ENCODE measurements at regions not wholly inside any gene's neighbourhood (a gene's known extent, or its start where the extent isn't known, plus 50 kb on each side); places are given as distances from the start of the nearest gene placed in this dataset.
"Not testable (repeated sequence)": the region's sequence is repeated elsewhere in the genome, so short reads cannot be mapped to it uniquely, and the experiment has no call there.

GRCh38 chr18:38170845-38171244 is 605.2 kb upstream of the CELF4 start:
- Histone ChIP-seq H3F3A (ENCODE audit: insufficient read depth) (no peaks in the 10 kb centered on the region), H3K9me2 (replicated peaks; ENCODE audit: insufficient read depth, low read length) (no peaks in the 10 kb centered on the region), H3K27me3 (ENCODE audit: low read length) (no peaks in the 10 kb centered on the region), H3K79me2 (ENCODE audit: insufficient read depth, low read length) (no peaks in the 10 kb centered on the region), H2AFZ (ENCODE audit: low read depth, low read length, severe bottlenecking) (no peak overlapping the region), H3K9me3 (ENCODE audit: insufficient read depth, low read length) (no peaks in the 10 kb centered on the region), H4K20me1 (ENCODE audit: low read depth, low read length) (no peaks in the 10 kb centered on the region), H3K4me3 (ENCODE audit: insufficient read depth, low read length, poor library complexity, severe bottlenecking) (no peak overlapping the region), H3K9ac (ENCODE audit: low read length) (no peak overlapping the region), H3K4me2 (ENCODE audit: low read depth, low read length, poor library complexity, severe bottlenecking) (no peak overlapping the region), H3K36me3 (ENCODE audit: low read length) (no peaks in the 10 kb centered on the region), H3K27ac (ENCODE audit: low read depth, low read length) (no peak overlapping the region)
- TF ChIP-seq CTCF (IDR thresholded peaks at IDR 0.05; ENCODE audit: insufficient read depth, low read length, poor library complexity, severe bottlenecking) (no peak), EZH2phosphoT487 (conservative IDR thresholded peaks at IDR 0.05; ENCODE audit: low read length) (no peak)

- Histone ChIP-seq H3K36me3 (ENCODE audit: low read length) (no peaks in the 10 kb centered on the region), H3K79me2 (ENCODE audit: insufficient read depth, low read length) (no peaks in the 10 kb centered on the region), H2AFZ (ENCODE audit: low read depth, low read length, severe bottlenecking) (no peak overlapping the region), H3K9ac (ENCODE audit: low read length) (no peak overlapping the region), H4K20me1 (ENCODE audit: low read depth, low read length) (no peaks in the 10 kb centered on the region), H3K9me2 (replicated peaks; ENCODE audit: insufficient read depth, low read length) (no peaks in the 10 kb centered on the region), H3K27me3 (ENCODE audit: low read length) (no peaks in the 10 kb centered on the region), H3K9me3 (ENCODE audit: insufficient read depth, low read length) (no peaks in the 10 kb centered on the region), H3K27ac (ENCODE audit: low read depth, low read length) (no peak overlapping the region), H3K4me3 (ENCODE audit: insufficient read depth, low read length, poor library complexity, severe bottlenecking) (no peak overlapping the region), H3F3A (ENCODE audit: insufficient read depth) (no peaks in the 10 kb centered on the region), H3K4me2 (ENCODE audit: low read depth, low read length, poor library complexity, severe bottlenecking) (no peak overlapping the region)
- no peak for TF ChIP-seq CTCF (IDR thresholded peaks at IDR 0.05; ENCODE audit: insufficient read depth, low read length, poor library complexity, severe bottlenecking)
- no peak for TF ChIP-seq EZH2phosphoT487 (conservative IDR thresholded peaks at IDR 0.05; ENCODE audit: low read length)
Measured at GRCh38 chr18:38167623-38168022, 602.0 kb upstream of the CELF4 start.

- H2AFZ ChIP-seq (ENCODE audit: low read depth, low read length, severe bottlenecking); H3F3A ChIP-seq (ENCODE audit: insufficient read depth); H3K27ac ChIP-seq (ENCODE audit: low read depth, low read length); H3K27me3 ChIP-seq (ENCODE audit: low read length); H3K9me2 ChIP-seq (replicated peaks; ENCODE audit: insufficient read depth, low read length); H3K79me2 ChIP-seq (ENCODE audit: insufficient read depth, low read length); H3K4me3 ChIP-seq (ENCODE audit: insufficient read depth, low read length, poor library complexity, severe bottlenecking); H3K4me2 ChIP-seq (ENCODE audit: low read depth, low read length, poor library complexity, severe bottlenecking); H3K9ac ChIP-seq (ENCODE audit: low read length); H3K36me3 ChIP-seq (ENCODE audit: low read length); H3K9me3 ChIP-seq (ENCODE audit: insufficient read depth, low read length); H4K20me1 ChIP-seq (ENCODE audit: low read depth, low read length): not testable (repeated sequence)
Measured at GRCh38 chr18:38153116-38153515, 587.5 kb upstream of the CELF4 start.

GRCh38 chr18:38116716-38117115 is 551.1 kb upstream of the CELF4 start:
- H3K79me2 ChIP-seq (ENCODE audit: insufficient read depth, low read length), result no peaks in the 10 kb centered on the region
- H3K4me2 ChIP-seq (ENCODE audit: low read depth, low read length, poor library complexity, severe bottlenecking), result no peak overlapping the region
- no peak overlapping the region for H3K27ac ChIP-seq (ENCODE audit: low read depth, low read length)
- H3K4me3 ChIP-seq (ENCODE audit: insufficient read depth, low read length, poor library complexity, severe bottlenecking), result no peak overlapping the region
- 0 out of 2 replicates have a peak, but pooled peaks cover under 1% of the 10 kb centered on the region for H3K9me3 ChIP-seq (ENCODE audit: insufficient read depth, low read length)
- no peak for TF ChIP-seq CTCF (IDR thresholded peaks at IDR 0.05; ENCODE audit: insufficient read depth, low read length, poor library complexity, severe bottlenecking)
- no peak for TF ChIP-seq EZH2phosphoT487 (conservative IDR thresholded peaks at IDR 0.05; ENCODE audit: low read length)
- no peaks in the 10 kb centered on the region for H4K20me1 ChIP-seq (ENCODE audit: low read depth, low read length)
- no peak overlapping the region for H3K9ac ChIP-seq (ENCODE audit: low read length)
- no peaks in the 10 kb centered on the region for H3K36me3 ChIP-seq (ENCODE audit: low read length)
- no peaks in the 10 kb centered on the region for H3K9me2 ChIP-seq (replicated peaks; ENCODE audit: insufficient read depth, low read length)
- H2AFZ ChIP-seq (ENCODE audit: low read depth, low read length, severe bottlenecking), result no peak overlapping the region
- no peaks in the 10 kb centered on the region for H3F3A ChIP-seq (ENCODE audit: insufficient read depth)
- no peaks in the 10 kb centered on the region for H3K27me3 ChIP-seq (ENCODE audit: low read length)

All from SU-DHL-6 (cell line).